ENCODE measurements at regions not wholly inside any gene's neighbourhood (a gene's known extent, or its start where the extent isn't known, plus 50 kb on each side); places are given as distances from the start of the nearest gene placed in this dataset.

DNA sequence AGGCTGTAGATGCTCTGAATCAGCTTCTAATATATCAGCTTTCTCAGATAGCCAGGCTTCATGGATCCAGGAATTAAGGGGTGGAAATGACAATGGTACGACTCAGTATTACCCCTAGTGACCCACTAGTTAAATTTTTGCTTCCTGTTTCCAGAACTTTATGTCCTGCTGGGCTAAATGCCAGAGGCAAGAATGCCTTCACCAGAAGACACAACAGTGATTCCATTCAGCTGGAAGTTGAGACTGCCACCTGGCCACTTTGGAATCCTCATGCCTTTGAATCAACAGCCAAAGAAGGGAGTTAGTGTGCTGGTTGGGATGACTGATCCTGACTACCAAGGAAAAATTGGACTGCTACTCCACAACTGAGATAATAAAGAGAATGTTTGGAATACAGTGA, 239.1 kb downstream of the ASXL3 start:
- Mint-ChIP-seq H3K4me3 (no peak overlapping the region), H3K27me3 (peaks cover 3% of the 10 kb centered on the region), H3K36me3 (ENCODE audit: low read depth) (no peaks in the 10 kb centered on the region), H3K4me1 (ENCODE audit: low read depth) (no peaks in the 10 kb centered on the region), H3K9me3 (peaks cover 5% of the 10 kb centered on the region), H3K27ac (no peak overlapping the region)
- ChIA-PET POLR2A (no interaction called here), CTCF (no interaction called here)
- TF ChIP-seq, protein P1, sequence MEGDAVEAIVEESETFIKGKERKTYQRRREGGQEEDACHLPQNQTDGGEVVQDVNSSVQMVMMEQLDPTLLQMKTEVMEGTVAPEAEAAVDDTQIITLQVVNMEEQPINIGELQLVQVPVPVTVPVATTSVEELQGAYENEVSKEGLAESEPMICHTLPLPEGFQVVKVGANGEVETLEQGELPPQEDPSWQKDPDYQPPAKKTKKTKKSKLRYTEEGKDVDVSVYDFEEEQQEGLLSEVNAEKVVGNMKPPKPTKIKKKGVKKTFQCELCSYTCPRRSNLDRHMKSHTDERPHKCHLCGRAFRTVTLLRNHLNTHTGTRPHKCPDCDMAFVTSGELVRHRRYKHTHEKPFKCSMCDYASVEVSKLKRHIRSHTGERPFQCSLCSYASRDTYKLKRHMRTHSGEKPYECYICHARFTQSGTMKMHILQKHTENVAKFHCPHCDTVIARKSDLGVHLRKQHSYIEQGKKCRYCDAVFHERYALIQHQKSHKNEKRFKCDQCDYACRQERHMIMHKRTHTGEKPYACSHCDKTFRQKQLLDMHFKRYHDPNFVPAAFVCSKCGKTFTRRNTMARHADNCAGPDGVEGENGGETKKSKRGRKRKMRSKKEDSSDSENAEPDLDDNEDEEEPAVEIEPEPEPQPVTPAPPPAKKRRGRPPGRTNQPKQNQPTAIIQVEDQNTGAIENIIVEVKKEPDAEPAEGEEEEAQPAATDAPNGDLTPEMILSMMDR (IDR thresholded peaks at IDR 0.05), result no peak
- ATAC-seq, result no peak
- intact Hi-C loops (cut with micrococcal nuclease), result no loop called here
- DNase-seq, result no peak

DNA sequence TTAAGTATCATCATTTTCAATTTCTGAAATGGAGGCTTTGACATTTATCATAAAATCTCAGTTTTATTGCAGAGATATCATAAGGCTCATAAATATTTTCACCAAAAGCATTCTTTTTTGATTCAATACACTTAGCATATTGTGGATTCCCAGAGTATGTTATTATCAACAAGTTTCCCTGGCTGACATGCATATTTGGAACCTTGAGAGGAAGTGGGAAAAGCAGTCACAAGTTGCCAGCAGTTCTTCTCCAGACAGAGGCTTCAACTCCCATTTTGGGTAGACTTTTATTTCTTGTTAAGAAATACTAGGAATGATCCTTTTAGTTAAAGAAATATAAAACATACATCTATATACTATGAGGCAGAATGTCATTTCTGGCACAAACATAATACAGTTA, 236.5 kb downstream of the ASXL3 start:
- DNase-seq, result no peak
- Mint-ChIP-seq H3K27ac (no peak overlapping the region), H3K27me3 (no peaks in the 10 kb centered on the region), H3K4me3 (no peak overlapping the region), H3K36me3 (ENCODE audit: low read depth) (no peaks in the 10 kb centered on the region), H3K9me3 (peaks cover 2% of the 10 kb centered on the region), H3K4me1 (ENCODE audit: low read depth) (no peaks in the 10 kb centered on the region)
- TF ChIP-seq, protein P1 (IDR thresholded peaks at IDR 0.05), result no peak
- ChIA-PET POLR2A (no interaction called here), CTCF (no interaction called here)
- ATAC-seq, result no peak
- intact Hi-C loops (cut with micrococcal nuclease), result no loop called here

DNA sequence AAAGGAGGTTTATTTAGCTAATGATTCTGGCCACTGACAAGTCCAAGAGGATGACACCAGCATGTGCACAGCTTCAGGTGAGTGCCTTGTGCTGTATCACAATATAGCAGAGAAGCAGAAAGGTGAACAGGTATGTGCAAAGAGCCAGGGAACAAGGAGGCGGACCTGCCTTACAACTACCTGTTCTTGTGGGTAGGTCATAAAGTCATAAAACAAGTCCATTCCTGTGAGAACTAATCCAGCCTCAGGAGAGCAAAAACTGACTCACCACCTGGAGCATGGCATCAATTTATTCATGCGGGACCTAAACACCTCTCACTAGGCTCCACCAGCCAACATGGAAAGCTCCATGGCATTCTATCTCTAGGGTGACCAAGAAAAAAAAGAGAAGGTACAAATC, 234.2 kb downstream of the ASXL3 start:
- TF ChIP-seq, protein P1 (IDR thresholded peaks at IDR 0.05), result no peak
- intact Hi-C loops (cut with micrococcal nuclease), result no loop called here
- DNase-seq (no peak), ATAC-seq (no peak)
- no peaks in the 10 kb centered on the region for H3K4me1 Mint-ChIP-seq (ENCODE audit: low read depth)
- no peaks in the 10 kb centered on the region for H3K9me3 Mint-ChIP-seq
- H3K36me3 Mint-ChIP-seq (ENCODE audit: low read depth), result no peaks in the 10 kb centered on the region
- H3K27ac Mint-ChIP-seq, result no peak overlapping the region
- ChIA-PET CTCF (no interaction called here), POLR2A (no interaction called here)
- H3K27me3 Mint-ChIP-seq, result no peaks in the 10 kb centered on the region
- no peak overlapping the region for H3K4me3 Mint-ChIP-seq

DNA sequence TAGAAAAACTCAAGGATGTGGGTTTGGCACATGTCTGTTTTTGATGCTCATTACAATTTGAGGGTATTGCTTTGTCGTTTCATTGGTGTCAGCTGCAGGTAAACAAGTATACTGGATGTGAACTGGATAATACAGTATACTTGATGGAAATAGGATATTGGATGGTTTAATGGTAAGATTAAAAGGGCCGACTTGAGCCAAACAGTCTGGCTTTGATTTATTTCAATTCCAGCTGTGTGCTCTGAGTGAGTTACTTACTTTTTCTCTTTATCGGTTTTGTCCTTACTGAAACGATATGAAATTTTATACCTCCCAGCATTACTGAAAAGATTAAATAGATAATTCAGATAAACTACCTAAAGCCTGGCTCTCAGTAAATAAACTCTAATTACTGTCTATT, 227.6 kb downstream of the ASXL3 start:
- no peaks in the 10 kb centered on the region for H3K27me3 Mint-ChIP-seq
- no peak overlapping the region for H3K4me3 Mint-ChIP-seq
- no peaks in the 10 kb centered on the region for H3K36me3 Mint-ChIP-seq (ENCODE audit: low read depth)
- intact Hi-C loops (cut with micrococcal nuclease), result no loop called here
- no peaks in the 10 kb centered on the region for H3K9me3 Mint-ChIP-seq
- DNase-seq (no peak), ATAC-seq (no peak)
- TF ChIP-seq, protein P1 (IDR thresholded peaks at IDR 0.05), result no peak
- H3K4me1 Mint-ChIP-seq (ENCODE audit: low read depth), result no peaks in the 10 kb centered on the region
- ChIA-PET POLR2A (no interaction called here), CTCF (no interaction called here)
- no peak overlapping the region for H3K27ac Mint-ChIP-seq

DNA sequence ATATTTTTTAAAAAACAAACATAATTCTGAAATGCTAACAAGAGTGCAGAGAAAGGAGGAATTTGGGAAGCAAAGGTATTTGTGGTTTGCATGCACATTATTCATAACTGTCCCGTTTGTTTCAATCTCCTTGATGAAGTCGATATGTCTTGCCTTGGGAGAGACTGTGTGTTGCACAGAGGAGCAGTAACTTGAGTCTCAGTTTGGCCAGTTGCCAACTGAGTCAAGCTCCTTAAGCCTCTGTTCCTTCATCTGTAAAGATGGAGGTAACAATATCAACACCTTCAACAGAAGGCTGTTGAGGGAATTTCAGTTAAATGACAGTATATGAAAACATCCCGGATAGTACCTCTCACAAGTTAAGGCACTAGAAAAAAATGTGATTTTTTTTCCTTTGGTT, 226.2 kb downstream of the ASXL3 start:
- Mint-ChIP-seq H3K27ac (no peak overlapping the region), H3K36me3 (ENCODE audit: low read depth) (no peaks in the 10 kb centered on the region), H3K4me3 (no peak overlapping the region), H3K9me3 (no peaks in the 10 kb centered on the region), H3K27me3 (no peaks in the 10 kb centered on the region), H3K4me1 (ENCODE audit: low read depth) (no peaks in the 10 kb centered on the region)
- ATAC-seq (no peak), DNase-seq (no peak)
- TF ChIP-seq, protein P1 (IDR thresholded peaks at IDR 0.05), result no peak
- ChIA-PET POLR2A (no interaction called here), CTCF (no interaction called here)
- intact Hi-C loops (cut with micrococcal nuclease), result no loop called here
